Keratinocyte (primary cell): ENCODE measurements at regions not wholly inside any gene's neighbourhood (a gene's known extent, or its start where the extent isn't known, plus 50 kb on each side); places are given as distances from the start of the nearest gene placed in this dataset.
"Not testable (repeated sequence)": the region's sequence is repeated elsewhere in the genome, so short reads cannot be mapped to it uniquely, and the experiment has no call there.

ENCODE experiments used
- EZH2 ChIP-seq: IDR thresholded peaks from one replicate; pipeline ENCODE4 v1.6.1; 2012; ENCODE audit warnings: inconsistent platforms, mild to moderate bottlenecking, low read length, moderate library complexity
- TF ChIP-seq, protein P1 (sequence below), 3 experiments: IDR thresholded peaks in 1 of 3; conservative IDR thresholded peaks in 1 of 3; optimal IDR thresholded peaks in 1 of 3; 2 replicates in 2 of 3; 3 replicates in 1 of 3; pipeline versions ENCODE3 to v1.5.1; 2011; ENCODE audit warnings: low read length in 3 of 3, mild to moderate bottlenecking in 3 of 3, moderate library complexity in 2 of 3, control low read depth in 1 of 3, inconsistent platforms in 1 of 3; ENCODE audit not compliant: insufficient read depth in 2 of 3; ENCODE audit errors: extremely low read depth in 1 of 3

DNA sequence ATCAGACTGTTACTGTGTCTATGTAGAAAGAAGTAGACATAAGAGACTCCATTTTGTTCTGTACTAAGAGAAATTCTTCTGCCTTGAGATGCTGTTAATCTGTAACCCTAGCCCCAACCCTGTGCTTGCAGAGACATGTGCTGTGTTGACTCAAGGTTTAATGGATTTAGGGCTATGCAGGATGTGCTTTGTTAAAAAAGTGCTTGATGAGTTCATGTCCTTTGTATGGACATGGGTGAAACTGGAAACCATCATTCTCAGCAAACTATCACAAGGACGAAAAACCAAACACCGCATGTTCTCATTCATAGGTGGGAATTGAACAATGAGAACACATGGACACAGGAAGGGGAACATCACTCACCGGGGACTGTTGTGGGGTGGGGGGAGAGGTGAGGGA lies 1398.7 kb downstream of the UQCRFS1 start:
- TF ChIP-seq, protein P1, sequence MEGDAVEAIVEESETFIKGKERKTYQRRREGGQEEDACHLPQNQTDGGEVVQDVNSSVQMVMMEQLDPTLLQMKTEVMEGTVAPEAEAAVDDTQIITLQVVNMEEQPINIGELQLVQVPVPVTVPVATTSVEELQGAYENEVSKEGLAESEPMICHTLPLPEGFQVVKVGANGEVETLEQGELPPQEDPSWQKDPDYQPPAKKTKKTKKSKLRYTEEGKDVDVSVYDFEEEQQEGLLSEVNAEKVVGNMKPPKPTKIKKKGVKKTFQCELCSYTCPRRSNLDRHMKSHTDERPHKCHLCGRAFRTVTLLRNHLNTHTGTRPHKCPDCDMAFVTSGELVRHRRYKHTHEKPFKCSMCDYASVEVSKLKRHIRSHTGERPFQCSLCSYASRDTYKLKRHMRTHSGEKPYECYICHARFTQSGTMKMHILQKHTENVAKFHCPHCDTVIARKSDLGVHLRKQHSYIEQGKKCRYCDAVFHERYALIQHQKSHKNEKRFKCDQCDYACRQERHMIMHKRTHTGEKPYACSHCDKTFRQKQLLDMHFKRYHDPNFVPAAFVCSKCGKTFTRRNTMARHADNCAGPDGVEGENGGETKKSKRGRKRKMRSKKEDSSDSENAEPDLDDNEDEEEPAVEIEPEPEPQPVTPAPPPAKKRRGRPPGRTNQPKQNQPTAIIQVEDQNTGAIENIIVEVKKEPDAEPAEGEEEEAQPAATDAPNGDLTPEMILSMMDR (optimal IDR thresholded peaks at IDR 0.05 in 1 of 3, IDR thresholded peaks at IDR 0.05 in 1 of 3, conservative IDR thresholded peaks at IDR 0.05 in 1 of 3; ENCODE audit: extremely low read depth in 1 of 3, insufficient read depth in 2 of 3, low read length in 3 of 3), result not testable (repeated sequence)
- not testable (repeated sequence) for TF ChIP-seq EZH2
